Tibial artery (tissue), 4 donors: ENCODE measurements at regions not wholly inside any gene's neighbourhood (a gene's known extent, or its start where the extent isn't known, plus 50 kb on each side); places are given as distances from the start of the nearest gene placed in this dataset.
"Not testable (repeated sequence)": the region's sequence is repeated elsewhere in the genome, so short reads cannot be mapped to it uniquely, and the experiment has no call there.

ENCODE experiments used
- DNase-seq, 2 donors: peaks; one replicate each; pipeline ENCODE4 v3.0.0-alpha.2; 2019
- H3K27ac ChIP-seq, 2 donors: fragments of 200-600 bp; sonication (generic) in 1 of 2; 1 replicate in 1 of 2; 2 replicates in 1 of 2; pipeline ENCODE4 v1.5.1; 2018 to 2019; ENCODE audit warnings: mild to moderate bottlenecking in 1 of 2
- H3K27me3 ChIP-seq, 2 donors: fragments of 200-600 bp; sonication (generic) in 1 of 2; one replicate each; pipeline versions ENCODE4 v1.5.1 to v1.6.0; 2016 to 2019
- H3K36me3 ChIP-seq, 3 donors: fragments of 200-600 bp; sonication (generic) in 2 of 3; one replicate each; pipeline ENCODE4 v1.5.1; 2016 to 2019; ENCODE audit warnings: mild to moderate bottlenecking in 2 of 3
- H3K4me1 ChIP-seq, 4 donors: fragments of 200-600 bp; sonication (generic) in 2 of 4; 1 replicate in 3 of 4; 2 replicates in 1 of 4; pipeline ENCODE4 v1.5.1; 2016 to 2019
- H3K4me3 ChIP-seq, 2 donors: fragments of 200-600 bp; sonication (generic) in 1 of 2; 1 replicate in 1 of 2; 2 replicates in 1 of 2; pipeline ENCODE4 v1.5.1; 2018 to 2019; ENCODE audit warnings: mild to moderate bottlenecking in 2 of 2
- H3K9me3 ChIP-seq, 3 donors: fragments of 200-600 bp; sonication (generic) in 1 of 3; one replicate each; pipeline ENCODE4 v1.5.1; 2016 to 2019
- CTCF ChIP-seq, 2 experiments: fragments of 200-600 bp in 1 of 2; fragments of 450-650 bp in 1 of 2; IDR thresholded peaks; one replicate each; pipeline ENCODE4 v1.5.1; 2017 to 2019; ENCODE audit warnings: antibody characterized with exemption in 2 of 2, mild to moderate bottlenecking in 1 of 2, moderate library complexity in 1 of 2
- intact Hi-C: fragments of 100-400 bp; cut with DNase I; formaldehyde crosslinking; loops from one replicate; pipeline ENCODE4 v1.15.0; 2023; ENCODE audit warnings: low total_unique reads

GRCh38 chrX:35288657-35289056 lies 346.1 kb downstream of the FAM47B start:
- H3K9me3 ChIP-seq, result no peaks in the 10 kb centered on the region
- intact Hi-C loops, result no loop called here
- H3K27me3 ChIP-seq, result no peaks in the 10 kb centered on the region
- no peaks in the 10 kb centered on the region for H3K4me1 ChIP-seq
- TF ChIP-seq CTCF (IDR thresholded peaks at IDR 0.05), result no peak
- no peaks in the 10 kb centered on the region for H3K36me3 ChIP-seq
- no peak overlapping the region for H3K27ac ChIP-seq
- no peak for DNase-seq
- no peak overlapping the region for H3K4me3 ChIP-seq

GRCh38 chrX:35289952-35290351 lies 347.4 kb downstream of the FAM47B start:
- no peaks in the 10 kb centered on the region for H3K36me3 ChIP-seq
- H3K27me3 ChIP-seq, result no peaks in the 10 kb centered on the region
- H3K4me3 ChIP-seq, result no peak overlapping the region
- intact Hi-C loops, result no loop called here
- no peak overlapping the region for H3K27ac ChIP-seq
- no peaks in the 10 kb centered on the region for H3K4me1 ChIP-seq
- no peak for TF ChIP-seq CTCF (IDR thresholded peaks at IDR 0.05)
- H3K9me3 ChIP-seq, result no peaks in the 10 kb centered on the region
- DNase-seq, result no peak

- no peaks in the 10 kb centered on the region for H3K27me3 ChIP-seq
- no peak for DNase-seq
- no peaks in the 10 kb centered on the region for H3K4me1 ChIP-seq
- no peaks in the 10 kb centered on the region for H3K36me3 ChIP-seq
- H3K9me3 ChIP-seq, result no peaks in the 10 kb centered on the region
- H3K27ac ChIP-seq, result no peak overlapping the region
- no peak for TF ChIP-seq CTCF (IDR thresholded peaks at IDR 0.05)
- H3K4me3 ChIP-seq, result no peak overlapping the region
- intact Hi-C loops, result no loop called here
These were observed 348.4 kb downstream of the FAM47B start for GRCh38 chrX:35291013-35291412.

GRCh38 chrX:35292522-35292921 lies 349.9 kb downstream of the FAM47B start:
- H3K27ac ChIP-seq, result no peak overlapping the region
- intact Hi-C loops, result no loop called here
- H3K36me3 ChIP-seq, result no peaks in the 10 kb centered on the region
- no peaks in the 10 kb centered on the region for H3K9me3 ChIP-seq
- no peak for DNase-seq
- no peaks in the 10 kb centered on the region for H3K27me3 ChIP-seq
- TF ChIP-seq CTCF (IDR thresholded peaks at IDR 0.05), result no peak
- no peaks in the 10 kb centered on the region for H3K4me1 ChIP-seq
- no peak overlapping the region for H3K4me3 ChIP-seq

- H3K36me3 ChIP-seq, H3K4me3 ChIP-seq, intact Hi-C loops, H3K4me1 ChIP-seq, H3K9me3 ChIP-seq, H3K27me3 ChIP-seq, H3K27ac ChIP-seq, DNase-seq: not testable (repeated sequence)
These were observed 362.4 kb downstream of the FAM47B start for GRCh38 chrX:35305037-35305436.

- Histone ChIP-seq H3K4me1 (no peaks in the 10 kb centered on the region), H3K27me3 (no peaks in the 10 kb centered on the region), H3K27ac (no peak overlapping the region), H3K4me3 (no peak overlapping the region), H3K36me3 (no peaks in the 10 kb centered on the region), H3K9me3 (no peaks in the 10 kb centered on the region)
- intact Hi-C loops, result no loop called here
- no peak for TF ChIP-seq CTCF (IDR thresholded peaks at IDR 0.05)
- DNase-seq, result no peak
These were observed 397.2 kb downstream of the FAM47B start for GRCh38 chrX:35339796-35340195.
